ENCODE measurements at regions not wholly inside any gene's neighbourhood (a gene's known extent, or its start where the extent isn't known, plus 50 kb on each side); places are given as distances from the start of the nearest gene placed in this dataset.
A peak's percentile ranks its signal among the peaks of the same experiment; 100 is the strongest.

DNA sequence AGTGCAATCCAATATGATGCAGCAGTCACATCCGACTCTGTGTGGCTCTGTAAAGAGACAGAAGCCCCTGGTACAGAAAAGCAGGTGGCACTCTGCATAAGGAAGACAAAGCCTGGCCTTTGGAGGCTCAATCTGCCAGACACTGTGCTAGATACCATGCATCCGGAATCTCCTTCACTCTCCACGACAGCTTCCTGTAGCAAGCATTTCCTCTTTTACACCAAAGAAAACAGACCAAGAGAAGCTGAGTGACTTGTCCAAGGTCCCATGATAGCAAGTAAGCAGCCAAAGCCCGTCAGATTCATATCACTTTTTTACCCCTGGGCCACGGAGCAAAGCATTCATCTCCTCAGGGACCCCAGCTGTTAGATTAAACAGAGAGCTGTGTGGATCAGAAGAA is 64.2 kb upstream of the SMIM23 start:
- CTCF ChIA-PET: interaction anchor here (1.3 kb wide), 1 partner anchor 303 kb away, joined by 4 read pairs; the partner anchor contains the start of gene FGF18
- TF ChIP-seq, protein P1, sequence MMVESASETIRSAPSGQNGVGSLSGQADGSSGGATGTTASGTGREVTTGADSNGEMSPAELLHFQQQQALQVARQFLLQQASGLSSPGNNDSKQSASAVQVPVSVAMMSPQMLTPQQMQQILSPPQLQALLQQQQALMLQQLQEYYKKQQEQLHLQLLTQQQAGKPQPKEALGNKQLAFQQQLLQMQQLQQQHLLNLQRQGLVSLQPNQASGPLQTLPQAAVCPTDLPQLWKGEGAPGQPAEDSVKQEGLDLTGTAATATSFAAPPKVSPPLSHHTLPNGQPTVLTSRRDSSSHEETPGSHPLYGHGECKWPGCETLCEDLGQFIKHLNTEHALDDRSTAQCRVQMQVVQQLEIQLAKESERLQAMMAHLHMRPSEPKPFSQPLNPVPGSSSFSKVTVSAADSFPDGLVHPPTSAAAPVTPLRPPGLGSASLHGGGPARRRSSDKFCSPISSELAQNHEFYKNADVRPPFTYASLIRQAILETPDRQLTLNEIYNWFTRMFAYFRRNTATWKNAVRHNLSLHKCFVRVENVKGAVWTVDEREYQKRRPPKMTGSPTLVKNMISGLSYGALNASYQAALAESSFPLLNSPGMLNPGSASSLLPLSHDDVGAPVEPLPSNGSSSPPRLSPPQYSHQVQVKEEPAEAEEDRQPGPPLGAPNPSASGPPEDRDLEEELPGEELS (CRISPR knock-in tag; IDR thresholded peaks at IDR 0.05): no peak
- TF ChIP-seq E2F5 (CRISPR knock-in tag; IDR thresholded peaks at IDR 0.05) (no peak), FOXP1 (CRISPR knock-in tag; IDR thresholded peaks at IDR 0.05; ENCODE audit: borderline replicate concordance) (no peak), ATF1 (CRISPR knock-in tag; IDR thresholded peaks at IDR 0.05) (no peak)
- TF ChIP-seq, protein P2, sequence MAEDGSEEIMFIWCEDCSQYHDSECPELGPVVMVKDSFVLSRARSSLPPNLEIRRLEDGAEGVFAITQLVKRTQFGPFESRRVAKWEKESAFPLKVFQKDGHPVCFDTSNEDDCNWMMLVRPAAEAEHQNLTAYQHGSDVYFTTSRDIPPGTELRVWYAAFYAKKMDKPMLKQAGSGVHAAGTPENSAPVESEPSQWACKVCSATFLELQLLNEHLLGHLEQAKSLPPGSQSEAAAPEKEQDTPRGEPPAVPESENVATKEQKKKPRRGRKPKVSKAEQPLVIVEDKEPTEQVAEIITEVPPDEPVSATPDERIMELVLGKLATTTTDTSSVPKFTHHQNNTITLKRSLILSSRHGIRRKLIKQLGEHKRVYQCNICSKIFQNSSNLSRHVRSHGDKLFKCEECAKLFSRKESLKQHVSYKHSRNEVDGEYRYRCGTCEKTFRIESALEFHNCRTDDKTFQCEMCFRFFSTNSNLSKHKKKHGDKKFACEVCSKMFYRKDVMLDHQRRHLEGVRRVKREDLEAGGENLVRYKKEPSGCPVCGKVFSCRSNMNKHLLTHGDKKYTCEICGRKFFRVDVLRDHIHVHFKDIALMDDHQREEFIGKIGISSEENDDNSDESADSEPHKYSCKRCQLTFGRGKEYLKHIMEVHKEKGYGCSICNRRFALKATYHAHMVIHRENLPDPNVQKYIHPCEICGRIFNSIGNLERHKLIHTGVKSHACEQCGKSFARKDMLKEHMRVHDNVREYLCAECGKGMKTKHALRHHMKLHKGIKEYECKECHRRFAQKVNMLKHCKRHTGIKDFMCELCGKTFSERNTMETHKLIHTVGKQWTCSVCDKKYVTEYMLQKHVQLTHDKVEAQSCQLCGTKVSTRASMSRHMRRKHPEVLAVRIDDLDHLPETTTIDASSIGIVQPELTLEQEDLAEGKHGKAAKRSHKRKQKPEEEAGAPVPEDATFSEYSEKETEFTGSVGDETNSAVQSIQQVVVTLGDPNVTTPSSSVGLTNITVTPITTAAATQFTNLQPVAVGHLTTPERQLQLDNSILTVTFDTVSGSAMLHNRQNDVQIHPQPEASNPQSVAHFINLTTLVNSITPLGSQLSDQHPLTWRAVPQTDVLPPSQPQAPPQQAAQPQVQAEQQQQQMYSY (CRISPR knock-in tag; IDR thresholded peaks at IDR 0.05): no peak
- TF ChIP-seq, protein P3, sequence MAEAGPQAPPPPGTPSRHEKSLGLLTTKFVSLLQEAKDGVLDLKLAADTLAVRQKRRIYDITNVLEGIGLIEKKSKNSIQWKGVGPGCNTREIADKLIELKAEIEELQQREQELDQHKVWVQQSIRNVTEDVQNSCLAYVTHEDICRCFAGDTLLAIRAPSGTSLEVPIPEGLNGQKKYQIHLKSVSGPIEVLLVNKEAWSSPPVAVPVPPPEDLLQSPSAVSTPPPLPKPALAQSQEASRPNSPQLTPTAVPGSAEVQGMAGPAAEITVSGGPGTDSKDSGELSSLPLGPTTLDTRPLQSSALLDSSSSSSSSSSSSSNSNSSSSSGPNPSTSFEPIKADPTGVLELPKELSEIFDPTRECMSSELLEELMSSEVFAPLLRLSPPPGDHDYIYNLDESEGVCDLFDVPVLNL (CRISPR knock-in tag; IDR thresholded peaks at IDR 0.05; ENCODE audit: borderline replicate concordance, low read depth): no peak
- no peak for ATAC-seq
- Mint-ChIP-seq H3K4me1 (peaks cover 25% of the 10 kb centered on the region), H3K27ac (no peak overlapping the region), H3K4me3 (no peak overlapping the region), H3K27me3 (ENCODE audit: low read depth) (peaks cover 3% of the 10 kb centered on the region; the same call in 1 of the 2 replicates), H3K9me3 (peaks cover 16% of the 10 kb centered on the region), H3K36me3 (peaks cover 6% of the 10 kb centered on the region)
- POLR2A ChIA-PET: no interaction called here
- DNase-seq (ENCODE audit: low spot score): no peak

- Mint-ChIP-seq H3K27me3 (ENCODE audit: low read depth) (peaks cover 5% of the 10 kb centered on the region; the same call in 1 of the 2 replicates), H3K27ac (no peak overlapping the region)
These were observed 61.0 kb upstream of the SMIM23 start for GRCh38 chr5:171724468-171725204.

DNA sequence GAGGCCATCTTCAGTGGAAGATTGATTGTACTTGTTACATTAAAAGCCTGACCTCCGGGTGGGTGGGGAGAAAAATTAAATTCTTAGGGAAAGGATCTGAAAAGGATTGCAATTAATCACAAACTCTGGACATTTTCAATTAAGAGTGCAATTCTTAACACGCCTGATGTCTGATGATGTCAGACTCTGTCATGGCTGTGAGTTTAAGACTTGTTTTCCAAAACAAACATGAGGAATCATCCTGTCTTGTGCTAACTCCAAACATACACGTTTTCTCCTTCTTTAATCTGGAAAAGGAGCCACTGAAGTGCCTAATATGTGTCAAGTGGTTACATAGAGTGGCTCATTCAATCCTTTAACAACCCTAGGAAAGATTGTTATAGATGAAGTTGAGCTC is 60.4 kb upstream of the SMIM23 start:
- peaks cover 22% of the 10 kb centered on the region for H3K36me3 Mint-ChIP-seq
- DNase-seq (ENCODE audit: low spot score) (no peak), ATAC-seq (no peak)
- no peak overlapping the region for H3K27ac Mint-ChIP-seq
- ChIA-PET CTCF (no interaction called here), POLR2A (no interaction called here)
- H3K4me3 Mint-ChIP-seq: no peak overlapping the region
- peaks cover 37% of the 10 kb centered on the region for H3K9me3 Mint-ChIP-seq
- H3K27me3 Mint-ChIP-seq (ENCODE audit: low read depth): peaks cover 5% of the 10 kb centered on the region; the same call in 1 of the 2 replicates
- peaks cover 25% of the 10 kb centered on the region for H3K4me1 Mint-ChIP-seq
- TF ChIP-seq TEAD1 (CRISPR knock-in tag; IDR thresholded peaks at IDR 0.05): no peak
- TF ChIP-seq NFE2L1 (CRISPR knock-in tag; IDR thresholded peaks at IDR 0.05): no peak
- TF ChIP-seq E2F5 (CRISPR knock-in tag; IDR thresholded peaks at IDR 0.05): no peak
- no peak for TF ChIP-seq NFATC4 (CRISPR knock-in tag; IDR thresholded peaks at IDR 0.05)
- TF ChIP-seq CBFB (CRISPR knock-in tag; IDR thresholded peaks at IDR 0.05; ENCODE audit: low read depth): no peak
- TF ChIP-seq, protein P4, sequence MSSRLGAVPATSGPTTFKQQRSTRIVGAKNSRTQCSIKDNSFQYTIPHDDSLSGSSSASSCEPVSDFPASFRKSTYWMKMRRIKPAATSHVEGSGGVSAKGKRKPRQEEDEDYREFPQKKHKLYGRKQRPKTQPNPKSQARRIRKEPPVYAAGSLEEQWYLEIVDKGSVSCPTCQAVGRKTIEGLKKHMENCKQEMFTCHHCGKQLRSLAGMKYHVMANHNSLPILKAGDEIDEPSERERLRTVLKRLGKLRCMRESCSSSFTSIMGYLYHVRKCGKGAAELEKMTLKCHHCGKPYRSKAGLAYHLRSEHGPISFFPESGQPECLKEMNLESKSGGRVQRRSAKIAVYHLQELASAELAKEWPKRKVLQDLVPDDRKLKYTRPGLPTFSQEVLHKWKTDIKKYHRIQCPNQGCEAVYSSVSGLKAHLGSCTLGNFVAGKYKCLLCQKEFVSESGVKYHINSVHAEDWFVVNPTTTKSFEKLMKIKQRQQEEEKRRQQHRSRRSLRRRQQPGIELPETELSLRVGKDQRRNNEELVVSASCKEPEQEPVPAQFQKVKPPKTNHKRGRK (CRISPR knock-in tag; IDR thresholded peaks at IDR 0.05; ENCODE audit: borderline replicate concordance): no peak
- TF ChIP-seq SMAD3 (CRISPR knock-in tag; IDR thresholded peaks at IDR 0.05; ENCODE audit: borderline replicate concordance): no peak
- TF ChIP-seq TP53 (CRISPR knock-in tag; IDR thresholded peaks at IDR 0.05): no peak
- TF ChIP-seq MYBL2 (CRISPR knock-in tag; IDR thresholded peaks at IDR 0.05): no peak
- no peak for TF ChIP-seq ERG (CRISPR knock-in tag; IDR thresholded peaks at IDR 0.05)
- no peak for TF ChIP-seq CREM (CRISPR knock-in tag; IDR thresholded peaks at IDR 0.05)

More at GRCh38 chr5:171724468-171725204, 61.0 kb upstream of the SMIM23 start:
- peaks cover 33% of the 10 kb centered on the region for H3K9me3 Mint-ChIP-seq
- no peak overlapping the region for H3K4me3 Mint-ChIP-seq
- no peak for DNase-seq (ENCODE audit: low spot score)
- POLR2A ChIA-PET: no interaction called here
- CTCF ChIA-PET: interaction anchor here (0.9 to 1.5 kb wide), 2 partner anchors 9 to 133 kb away, joined by 4 read pairs; no protein-coding TSS in a partner anchor
- peaks cover 22% of the 10 kb centered on the region for H3K36me3 Mint-ChIP-seq
- H3K4me1 Mint-ChIP-seq: peaks cover 25% of the 10 kb centered on the region
- ATAC-seq: peak; percentile 32; the same call in 1 of the 2 replicates
- TF ChIP-seq TCF7 (CRISPR knock-in tag; IDR thresholded peaks at IDR 0.05; ENCODE audit: low read depth): no peak
- TF ChIP-seq, protein P5, sequence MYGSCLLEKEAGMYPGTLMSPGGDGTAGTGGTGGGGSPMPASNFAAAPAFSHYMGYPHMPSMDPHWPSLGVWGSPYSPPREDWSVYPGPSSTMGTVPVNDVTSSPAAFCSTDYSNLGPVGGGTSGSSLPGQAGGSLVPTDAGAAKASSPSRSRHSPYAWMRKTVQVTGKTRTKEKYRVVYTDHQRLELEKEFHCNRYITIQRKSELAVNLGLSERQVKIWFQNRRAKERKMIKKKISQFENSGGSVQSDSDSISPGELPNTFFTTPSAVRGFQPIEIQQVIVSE (CRISPR knock-in tag; IDR thresholded peaks at IDR 0.05; ENCODE audit: borderline replicate concordance): no peak
- no peak for TF ChIP-seq MXD4 (CRISPR knock-in tag; IDR thresholded peaks at IDR 0.05; ENCODE audit: borderline replicate concordance)
- no peak for TF ChIP-seq ATF1 (CRISPR knock-in tag; IDR thresholded peaks at IDR 0.05)

Measured in WTC11 (cell line).